GM06990 (cell line): ENCODE measurements at regions not wholly inside any gene's neighbourhood (a gene's known extent, or its start where the extent isn't known, plus 50 kb on each side); places are given as distances from the start of the nearest gene placed in this dataset.
"Not testable (repeated sequence)": the region's sequence is repeated elsewhere in the genome, so short reads cannot be mapped to it uniquely, and the experiment has no call there.

Source experiments
- DNase-seq: peaks from one replicate; pipeline ENCODE4 v3.0.0-alpha.2; 2011; ENCODE audit not compliant: insufficient read length; ENCODE audit errors: extremely low read depth
- H3K27me3 ChIP-seq: replicated peaks from 2 replicates; pipeline ENCODE4 v1.6.0; 2011; ENCODE audit warnings: low read length; ENCODE audit not compliant: control insufficient read depth, insufficient read depth
- H3K36me3 ChIP-seq: 2 replicates; pipeline ENCODE4 v1.5.1; 2011; ENCODE audit warnings: low read length; ENCODE audit not compliant: control insufficient read depth, insufficient read depth
- H3K4me3 ChIP-seq: replicated peaks from 2 replicates; pipeline ENCODE4 v1.5.1; 2011; ENCODE audit warnings: low read depth, mild to moderate bottlenecking, control low read depth, low read length
- TF ChIP-seq, protein P1 (sequence below): IDR thresholded peaks from 2 replicates; pipeline ENCODE4 v1.5.1; 2011; ENCODE audit warnings: low read length, control low read depth, mild to moderate bottlenecking, inconsistent platforms; ENCODE audit not compliant: insufficient read depth, poor library complexity, severe bottlenecking

DNA sequence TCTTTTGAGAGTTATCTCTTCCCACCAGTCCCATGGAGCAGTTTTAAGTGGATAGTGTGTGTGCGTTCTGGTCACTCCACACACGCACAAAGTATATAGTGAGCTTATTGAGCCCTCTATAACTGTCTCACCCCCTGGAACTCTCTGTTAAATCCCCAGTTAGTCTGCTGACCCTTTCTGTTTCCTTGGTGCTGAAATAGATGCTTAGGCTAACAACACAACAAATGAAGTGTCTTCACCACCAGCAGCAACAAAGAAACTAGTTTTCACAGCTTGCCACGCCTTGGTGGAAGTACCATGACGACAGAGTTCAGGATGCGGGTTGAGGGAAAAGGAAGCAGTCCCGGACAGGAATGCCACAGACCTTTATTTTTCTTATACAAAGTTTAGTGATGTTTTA, 203.5 kb upstream of the TMEFF2 start:
- H3K27me3 ChIP-seq, result no peaks in the 10 kb centered on the region
- H3K36me3 ChIP-seq, result no peaks in the 10 kb centered on the region
- DNase-seq, result no peak
- H3K4me3 ChIP-seq, result no peak overlapping the region
- TF ChIP-seq, protein P1, sequence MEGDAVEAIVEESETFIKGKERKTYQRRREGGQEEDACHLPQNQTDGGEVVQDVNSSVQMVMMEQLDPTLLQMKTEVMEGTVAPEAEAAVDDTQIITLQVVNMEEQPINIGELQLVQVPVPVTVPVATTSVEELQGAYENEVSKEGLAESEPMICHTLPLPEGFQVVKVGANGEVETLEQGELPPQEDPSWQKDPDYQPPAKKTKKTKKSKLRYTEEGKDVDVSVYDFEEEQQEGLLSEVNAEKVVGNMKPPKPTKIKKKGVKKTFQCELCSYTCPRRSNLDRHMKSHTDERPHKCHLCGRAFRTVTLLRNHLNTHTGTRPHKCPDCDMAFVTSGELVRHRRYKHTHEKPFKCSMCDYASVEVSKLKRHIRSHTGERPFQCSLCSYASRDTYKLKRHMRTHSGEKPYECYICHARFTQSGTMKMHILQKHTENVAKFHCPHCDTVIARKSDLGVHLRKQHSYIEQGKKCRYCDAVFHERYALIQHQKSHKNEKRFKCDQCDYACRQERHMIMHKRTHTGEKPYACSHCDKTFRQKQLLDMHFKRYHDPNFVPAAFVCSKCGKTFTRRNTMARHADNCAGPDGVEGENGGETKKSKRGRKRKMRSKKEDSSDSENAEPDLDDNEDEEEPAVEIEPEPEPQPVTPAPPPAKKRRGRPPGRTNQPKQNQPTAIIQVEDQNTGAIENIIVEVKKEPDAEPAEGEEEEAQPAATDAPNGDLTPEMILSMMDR, result no peak

GRCh38 chr2:192394605-192395004, 199.9 kb upstream of the TMEFF2 start:
- no peaks in the 10 kb centered on the region for H3K36me3 ChIP-seq
- no peak overlapping the region for H3K4me3 ChIP-seq
- no peak for DNase-seq
- TF ChIP-seq, protein P1, result no peak
- H3K27me3 ChIP-seq, result no peaks in the 10 kb centered on the region

DNA sequence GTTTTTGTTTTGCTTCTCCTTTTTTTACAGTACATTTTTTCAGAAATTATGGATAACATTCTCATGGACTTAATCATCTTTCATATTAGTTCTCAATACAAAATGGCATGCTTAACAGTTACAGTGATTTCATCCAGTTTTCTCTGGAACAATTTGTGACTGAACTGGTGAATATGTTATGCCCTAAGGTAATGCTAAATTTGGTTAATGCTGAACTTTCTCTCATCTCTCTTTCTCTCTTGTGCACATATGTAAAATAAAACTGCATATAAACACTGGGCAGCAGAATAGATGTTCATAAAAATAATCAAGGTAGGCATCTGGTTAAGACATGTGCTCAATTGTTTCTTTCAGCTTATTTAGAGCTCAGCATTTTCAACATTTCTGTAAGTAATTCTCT, 196.3 kb upstream of the TMEFF2 start:
- TF ChIP-seq, protein P1, result no peak
- Histone ChIP-seq H3K4me3 (no peak overlapping the region), H3K27me3 (no peaks in the 10 kb centered on the region), H3K36me3 (no peaks in the 10 kb centered on the region)
- no peak for DNase-seq

- TF ChIP-seq, protein P1, result no peak
- H3K4me3 ChIP-seq, result no peak overlapping the region
- no peak for DNase-seq
- H3K36me3 ChIP-seq, result no peaks in the 10 kb centered on the region
- no peaks in the 10 kb centered on the region for H3K27me3 ChIP-seq
Observed at GRCh38 chr2:192390401-192390800, 195.7 kb upstream of the TMEFF2 start.

- not testable (repeated sequence) for DNase-seq, H3K36me3 ChIP-seq, H3K4me3 ChIP-seq, H3K27me3 ChIP-seq
Observed at GRCh38 chr2:192384191-192384590, 189.5 kb upstream of the TMEFF2 start.

DNA sequence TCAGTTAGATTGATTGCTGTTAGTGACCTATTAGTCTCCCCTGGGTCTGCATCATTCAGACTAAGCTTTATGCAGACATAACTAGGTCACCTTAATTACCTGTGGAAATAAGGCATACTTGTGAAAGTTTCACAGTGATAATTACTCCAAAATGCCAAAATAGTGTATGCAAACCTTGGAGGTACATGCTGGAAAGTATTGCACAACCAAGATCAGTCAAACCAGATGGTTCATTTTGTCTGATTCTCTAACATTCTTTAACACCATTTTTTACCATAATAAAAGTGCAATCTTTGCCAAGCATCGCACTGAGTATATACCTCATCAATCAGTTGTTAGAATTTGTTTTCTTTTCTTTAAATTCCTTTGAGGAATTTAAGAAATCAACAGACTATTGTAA, 186.3 kb upstream of the TMEFF2 start:
- no peak for DNase-seq
- Histone ChIP-seq H3K36me3 (no peaks in the 10 kb centered on the region), H3K27me3 (no peaks in the 10 kb centered on the region), H3K4me3 (no peak overlapping the region)
- TF ChIP-seq, protein P1, result no peak
